ENCODE measurements at regions not wholly inside any gene's neighbourhood (a gene's known extent, or its start where the extent isn't known, plus 50 kb on each side); places are given as distances from the start of the nearest gene placed in this dataset.
"Not testable (repeated sequence)": the region's sequence is repeated elsewhere in the genome, so short reads cannot be mapped to it uniquely, and the experiment has no call there.

DNA sequence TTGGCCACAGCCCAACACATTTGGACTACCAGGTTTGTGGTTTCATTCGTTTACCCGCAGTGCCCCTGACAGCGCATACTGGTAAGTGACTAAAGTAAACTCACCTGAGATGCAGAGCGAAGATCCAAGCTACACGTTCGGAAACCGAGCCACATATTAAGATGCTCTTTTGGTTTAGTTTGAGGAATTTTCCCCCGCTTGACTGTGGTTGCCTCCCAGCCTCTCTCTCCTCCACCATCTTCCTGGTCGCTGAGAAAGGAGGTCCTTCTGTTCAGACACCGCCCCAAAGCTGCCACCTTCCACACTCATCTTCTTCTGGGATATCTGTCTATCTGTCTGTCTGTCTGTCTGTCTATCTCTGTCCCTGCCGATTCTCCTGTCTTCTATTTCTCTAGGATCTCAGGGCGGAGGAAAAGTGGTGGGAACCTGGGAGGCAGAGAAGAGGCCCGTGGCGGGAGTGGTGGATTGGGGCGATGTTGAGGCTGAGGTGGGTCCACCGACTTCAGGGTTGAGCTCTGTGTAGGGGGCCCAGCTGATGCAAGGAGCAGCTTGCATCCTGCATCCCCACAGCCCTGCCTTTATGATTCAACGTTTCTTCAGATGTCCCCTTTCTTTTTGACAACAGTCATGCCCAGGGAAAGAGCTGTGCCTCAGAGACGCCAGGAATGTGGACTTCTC is 196.9 kb upstream of the ZNF184 start:
- DNase-seq: peak; percentile 61

- DNase-seq: no peak
These were observed 196.4 kb upstream of the ZNF184 start for GRCh38 chr6:27669295-27669623.

- DNase-seq: peak; percentile 56
These were observed 195.8 kb upstream of the ZNF184 start for GRCh38 chr6:27668442-27669294.

DNA sequence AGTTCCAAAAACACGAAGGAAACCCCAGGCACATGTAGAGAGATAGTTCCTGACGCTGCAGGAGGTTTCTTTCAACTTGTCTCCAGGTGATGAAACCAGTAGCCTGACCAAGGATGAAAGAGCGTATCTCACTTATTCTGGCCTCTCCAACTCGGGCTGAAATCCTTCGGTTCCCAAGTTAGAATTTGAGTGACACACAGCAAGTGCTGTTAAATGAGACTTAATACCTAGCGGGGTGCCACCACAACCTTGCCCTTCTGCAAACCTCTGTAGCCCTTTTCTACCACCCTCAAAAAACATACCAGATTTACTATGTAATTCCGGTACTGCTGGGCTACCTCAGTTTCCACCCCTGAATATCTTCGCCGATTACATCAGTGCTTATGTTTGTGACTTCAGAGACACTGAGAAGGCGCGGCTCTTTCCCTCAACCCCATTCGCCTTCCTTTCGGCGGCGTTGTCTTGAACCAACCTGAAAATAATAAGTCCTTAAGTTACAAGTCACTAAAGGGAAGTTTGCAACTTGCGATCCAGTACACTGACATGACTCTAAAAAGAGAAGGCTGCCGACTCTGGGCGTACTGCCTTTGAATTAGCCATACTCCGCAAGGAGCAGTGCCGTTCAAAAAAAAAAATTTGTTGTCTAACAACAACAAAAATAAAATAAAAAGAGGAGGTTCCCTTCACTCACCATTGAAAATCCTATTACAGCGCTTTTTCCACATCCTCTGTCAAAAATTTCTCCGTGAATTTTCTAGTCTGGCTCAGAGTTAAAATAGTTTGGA is 194.9 kb upstream of the ZNF184 start:
- DNase-seq: no peak

GRCh38 chr6:27667016-27667656 is 194.2 kb upstream of the ZNF184 start:
- DNase-seq: no peak

- DNase-seq: no peak
These were observed 189.9 kb upstream of the ZNF184 start for GRCh38 chr6:27662769-27663168.

DNA sequence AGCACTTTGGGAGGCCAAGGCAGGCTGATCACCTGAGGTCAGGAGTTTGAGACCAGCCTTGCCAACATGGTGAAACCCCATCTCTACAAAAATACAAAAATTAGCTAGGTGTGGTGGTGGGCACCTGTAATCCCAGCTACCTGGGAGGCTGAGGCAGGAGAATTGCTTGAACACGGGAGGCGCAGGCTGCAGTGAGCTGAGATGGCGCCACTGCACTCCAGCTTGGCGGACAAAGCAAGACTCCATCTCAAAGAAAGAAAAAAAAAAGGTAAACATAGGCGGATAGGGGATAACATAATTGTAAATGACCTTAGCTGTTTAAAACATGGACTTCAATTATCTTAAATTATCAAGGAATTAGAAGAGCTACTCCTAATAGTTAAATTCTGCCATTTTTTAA is 189.3 kb upstream of the ZNF184 start:
- DNase-seq: not testable (repeated sequence)

DNA sequence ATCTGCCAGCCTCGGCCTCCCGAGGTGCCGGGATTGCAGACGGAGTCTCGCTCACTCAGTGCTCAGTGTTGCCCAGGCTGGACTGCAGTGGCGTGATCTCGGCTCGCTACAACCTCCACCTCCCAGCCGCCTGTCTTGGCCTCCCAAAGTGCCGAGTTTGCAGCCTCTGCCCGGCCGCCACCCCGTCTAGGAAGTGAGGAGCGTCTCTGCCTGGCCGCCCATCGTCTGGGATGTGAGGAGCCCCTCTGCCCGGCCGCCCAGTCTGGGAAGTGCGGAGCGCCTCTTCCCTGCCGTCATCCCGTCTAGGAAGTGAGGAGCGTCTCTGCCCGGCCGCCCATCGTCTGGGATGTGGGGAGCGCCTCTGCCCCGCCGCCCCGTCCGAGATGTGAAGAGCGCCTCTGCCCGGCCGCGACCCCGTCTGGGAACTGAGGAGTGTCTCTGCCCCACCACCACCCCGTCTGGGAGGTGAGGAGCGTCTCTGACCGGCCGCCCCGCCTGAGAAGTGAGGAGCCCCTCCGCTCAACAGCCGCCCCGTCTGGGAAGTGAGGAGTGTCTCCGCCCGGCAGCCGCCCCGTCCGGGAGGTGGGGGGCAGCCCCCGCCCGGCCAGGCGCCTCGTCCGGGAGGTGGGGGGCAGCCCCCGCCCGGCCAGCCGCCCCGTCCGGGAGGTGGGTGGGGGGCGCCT is 180.4 kb upstream of the ZNF184 start:
- not testable (repeated sequence) for DNase-seq

- no peak for DNase-seq
These were observed 178.4 kb upstream of the ZNF184 start for GRCh38 chr6:27651371-27651732.

DNA sequence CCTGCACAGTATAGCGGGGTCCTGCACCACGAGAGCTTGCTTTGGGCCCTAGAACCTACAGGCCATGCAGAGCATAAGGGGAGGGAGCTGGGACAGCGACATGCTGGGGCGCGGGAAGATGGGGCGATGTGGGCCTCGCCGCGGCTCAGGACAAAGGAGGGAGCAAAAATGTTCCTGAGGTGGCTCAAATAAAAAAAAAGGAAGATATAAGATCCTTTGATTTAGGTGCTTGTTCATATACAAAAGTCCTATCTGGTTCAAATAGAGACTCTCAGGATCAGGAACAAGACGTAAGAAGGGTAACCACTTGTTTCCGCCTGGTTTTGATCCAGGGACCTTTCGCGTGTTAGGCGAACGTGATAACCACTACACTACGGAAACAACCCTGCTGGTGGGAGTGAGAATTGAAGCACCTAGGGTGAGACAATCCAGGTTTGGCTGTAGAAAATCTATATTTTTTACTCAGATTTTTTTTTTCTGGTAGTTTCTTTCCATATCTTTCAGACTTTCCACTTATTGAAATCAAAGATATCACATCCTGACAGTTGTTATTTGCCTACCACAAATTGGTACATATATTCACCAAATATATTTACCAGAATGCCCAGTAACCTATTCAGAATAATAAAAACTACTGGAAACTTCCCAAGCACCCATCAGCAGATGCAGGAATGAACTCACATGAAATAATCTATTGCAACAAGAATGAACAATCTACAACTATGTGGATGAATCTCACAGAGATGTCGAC is 177.9 kb upstream of the ZNF184 start:
- peak; percentile 7 for DNase-seq

- DNase-seq: no peak
These were observed 171.6 kb upstream of the ZNF184 start for GRCh38 chr6:27644528-27644927.

- no peak for DNase-seq
These were observed 170.0 kb upstream of the ZNF184 start for GRCh38 chr6:27642744-27643456.

DNA sequence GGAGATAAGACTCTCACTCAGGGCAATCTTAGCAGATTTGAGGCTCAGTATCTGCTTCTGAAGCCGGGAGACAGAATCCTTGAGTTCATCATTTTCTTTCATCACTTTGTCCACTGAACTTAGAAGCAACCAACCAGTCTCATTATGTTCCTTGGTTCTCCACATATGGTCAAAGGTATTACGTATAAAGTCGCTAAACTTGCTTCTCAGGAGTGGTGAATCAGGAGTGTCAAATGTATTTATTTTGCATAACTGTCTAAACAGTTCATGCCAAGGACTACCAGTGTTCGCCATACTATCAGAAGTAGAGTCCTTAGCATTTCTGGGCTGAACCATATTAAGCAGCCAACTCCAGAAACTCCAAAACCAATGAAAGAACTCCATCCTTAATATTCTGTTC is 163.0 kb upstream of the ZNF184 start:
- DNase-seq: not testable (repeated sequence)

GRCh38 chr6:27633221-27633688 is 160.3 kb upstream of the ZNF184 start:
- DNase-seq: not testable (repeated sequence)

DNA sequence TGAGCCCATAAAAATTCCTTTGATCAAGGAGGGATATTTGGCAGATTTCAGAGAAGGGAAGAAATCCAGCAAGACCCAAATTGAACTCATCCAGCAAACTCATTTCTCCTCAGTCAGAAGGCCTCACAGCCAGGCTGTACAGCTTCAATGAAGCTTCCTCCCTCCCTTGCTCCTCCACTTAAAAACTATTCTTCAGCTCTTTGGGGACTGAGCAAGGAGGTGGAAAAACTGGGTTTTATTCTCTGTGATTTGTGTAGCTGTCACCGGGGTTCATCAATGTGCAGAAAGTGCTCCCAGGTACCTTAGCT is 158.7 kb upstream of the ZNF184 start:
- DNase-seq: no peak

- peak; percentile 67 for DNase-seq
These were observed 158.1 kb upstream of the ZNF184 start for GRCh38 chr6:27630727-27631608.

DNA sequence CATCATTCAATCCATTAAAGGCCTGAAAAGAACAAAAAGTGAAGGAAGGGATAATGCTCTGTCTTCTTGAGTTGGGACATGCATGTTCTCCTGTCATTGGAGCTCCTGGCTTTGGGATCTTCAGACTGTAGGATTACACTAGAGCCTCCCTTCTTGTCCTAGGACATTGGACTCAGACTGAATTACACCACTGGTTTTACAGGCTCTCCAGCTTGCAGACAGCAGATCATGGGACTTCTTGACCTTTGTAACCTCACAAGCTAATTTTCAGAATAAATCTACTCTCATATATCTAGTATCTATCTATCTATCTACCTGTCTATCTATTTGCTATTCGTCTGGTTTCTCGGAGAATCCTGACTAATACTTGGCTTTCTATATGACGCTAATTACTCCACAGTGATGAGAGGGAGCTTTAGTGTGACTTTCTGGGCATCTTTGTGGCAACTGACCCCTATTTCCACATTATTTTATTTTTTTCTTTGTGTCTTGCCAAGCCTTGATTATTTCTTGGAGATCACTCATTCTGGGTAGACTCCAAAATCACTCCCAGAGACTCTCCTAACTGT is 151.9 kb upstream of the ZNF184 start:
- no peak for DNase-seq

- DNase-seq: no peak
These were observed 150.2 kb upstream of the ZNF184 start for GRCh38 chr6:27623103-27623502.

DNA sequence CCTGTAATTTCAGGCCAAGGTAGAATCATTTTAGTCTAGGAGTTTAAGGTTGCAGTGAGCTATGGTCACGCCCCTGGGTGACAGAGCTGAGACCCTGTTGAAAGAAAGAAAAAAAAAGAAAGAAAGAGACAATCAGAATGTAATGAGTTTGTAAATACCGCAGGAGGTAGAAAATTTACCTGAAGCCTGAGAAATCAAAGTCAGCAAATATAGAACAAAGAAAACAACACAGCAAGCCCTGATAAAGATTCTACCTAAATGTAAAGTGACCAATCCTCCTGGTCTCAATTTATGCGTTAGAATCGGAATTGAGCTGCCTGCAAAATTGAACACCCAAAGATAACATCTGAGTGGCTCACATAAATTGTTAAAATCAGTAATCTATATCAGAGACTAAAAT is 146.5 kb upstream of the ZNF184 start:
- DNase-seq: no peak
